ENCODE measurements at regions not wholly inside any gene's neighbourhood (a gene's known extent, or its start where the extent isn't known, plus 50 kb on each side); places are given as distances from the start of the nearest gene placed in this dataset.
"Not testable (repeated sequence)": the region's sequence is repeated elsewhere in the genome, so short reads cannot be mapped to it uniquely, and the experiment has no call there.

GRCh38 chr4:79604152-79604551, 196.1 kb upstream of the GK2 start:
- Mint-ChIP-seq H3K36me3 (ENCODE audit: low read depth) (no peaks in the 10 kb centered on the region), H3K4me1 (no peaks in the 10 kb centered on the region), H3K9me3 (no peaks in the 10 kb centered on the region), H3K27ac (ENCODE audit: unreplicated experiment) (no peak overlapping the region), H3K4me3 (no peak overlapping the region), H3K27me3 (ENCODE audit: low read depth) (no peaks in the 10 kb centered on the region)
- no peak for DNase-seq (ENCODE audit: low read depth, low spot score)
- TF ChIP-seq, protein P1, sequence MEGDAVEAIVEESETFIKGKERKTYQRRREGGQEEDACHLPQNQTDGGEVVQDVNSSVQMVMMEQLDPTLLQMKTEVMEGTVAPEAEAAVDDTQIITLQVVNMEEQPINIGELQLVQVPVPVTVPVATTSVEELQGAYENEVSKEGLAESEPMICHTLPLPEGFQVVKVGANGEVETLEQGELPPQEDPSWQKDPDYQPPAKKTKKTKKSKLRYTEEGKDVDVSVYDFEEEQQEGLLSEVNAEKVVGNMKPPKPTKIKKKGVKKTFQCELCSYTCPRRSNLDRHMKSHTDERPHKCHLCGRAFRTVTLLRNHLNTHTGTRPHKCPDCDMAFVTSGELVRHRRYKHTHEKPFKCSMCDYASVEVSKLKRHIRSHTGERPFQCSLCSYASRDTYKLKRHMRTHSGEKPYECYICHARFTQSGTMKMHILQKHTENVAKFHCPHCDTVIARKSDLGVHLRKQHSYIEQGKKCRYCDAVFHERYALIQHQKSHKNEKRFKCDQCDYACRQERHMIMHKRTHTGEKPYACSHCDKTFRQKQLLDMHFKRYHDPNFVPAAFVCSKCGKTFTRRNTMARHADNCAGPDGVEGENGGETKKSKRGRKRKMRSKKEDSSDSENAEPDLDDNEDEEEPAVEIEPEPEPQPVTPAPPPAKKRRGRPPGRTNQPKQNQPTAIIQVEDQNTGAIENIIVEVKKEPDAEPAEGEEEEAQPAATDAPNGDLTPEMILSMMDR (conservative IDR thresholded peaks at IDR 0.05): no peak

DNA sequence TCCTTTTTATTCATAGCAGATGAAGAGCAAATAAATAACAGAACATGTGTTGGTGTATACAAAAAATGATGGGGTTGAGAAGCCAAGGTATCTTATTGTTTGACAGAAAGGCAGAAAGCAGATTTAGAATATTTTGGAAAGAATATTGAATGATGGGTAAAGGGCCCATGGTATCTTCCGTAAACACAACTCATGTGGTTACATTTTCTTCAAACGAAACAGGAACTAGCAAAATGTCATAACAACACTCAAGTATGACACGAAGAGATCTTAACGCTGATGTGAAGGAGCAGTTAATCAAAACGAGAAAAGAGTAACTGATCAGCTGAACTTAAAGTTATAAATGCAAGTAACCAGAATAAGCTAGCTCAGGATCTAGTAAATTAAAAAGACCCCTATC, 195.7 kb upstream of the GK2 start:
- H3K4me3 Mint-ChIP-seq: no peak overlapping the region
- no peaks in the 10 kb centered on the region for H3K36me3 Mint-ChIP-seq (ENCODE audit: low read depth)
- TF ChIP-seq, protein P1 (conservative IDR thresholded peaks at IDR 0.05): no peak
- no peaks in the 10 kb centered on the region for H3K9me3 Mint-ChIP-seq
- H3K4me1 Mint-ChIP-seq: no peaks in the 10 kb centered on the region
- no peak for DNase-seq (ENCODE audit: low read depth, low spot score)
- no peaks in the 10 kb centered on the region for H3K27me3 Mint-ChIP-seq (ENCODE audit: low read depth)
- no peak overlapping the region for H3K27ac Mint-ChIP-seq (ENCODE audit: unreplicated experiment)

GRCh38 chr4:79599691-79600090, 191.7 kb upstream of the GK2 start:
- no peak for DNase-seq (ENCODE audit: low read depth, low spot score)
- no peaks in the 10 kb centered on the region for H3K36me3 Mint-ChIP-seq (ENCODE audit: low read depth)
- no peaks in the 10 kb centered on the region for H3K27me3 Mint-ChIP-seq (ENCODE audit: low read depth)
- no peaks in the 10 kb centered on the region for H3K9me3 Mint-ChIP-seq
- TF ChIP-seq, protein P1 (conservative IDR thresholded peaks at IDR 0.05): no peak
- no peak overlapping the region for H3K27ac Mint-ChIP-seq (ENCODE audit: unreplicated experiment)
- no peak overlapping the region for H3K4me3 Mint-ChIP-seq
- no peaks in the 10 kb centered on the region for H3K4me1 Mint-ChIP-seq

DNA sequence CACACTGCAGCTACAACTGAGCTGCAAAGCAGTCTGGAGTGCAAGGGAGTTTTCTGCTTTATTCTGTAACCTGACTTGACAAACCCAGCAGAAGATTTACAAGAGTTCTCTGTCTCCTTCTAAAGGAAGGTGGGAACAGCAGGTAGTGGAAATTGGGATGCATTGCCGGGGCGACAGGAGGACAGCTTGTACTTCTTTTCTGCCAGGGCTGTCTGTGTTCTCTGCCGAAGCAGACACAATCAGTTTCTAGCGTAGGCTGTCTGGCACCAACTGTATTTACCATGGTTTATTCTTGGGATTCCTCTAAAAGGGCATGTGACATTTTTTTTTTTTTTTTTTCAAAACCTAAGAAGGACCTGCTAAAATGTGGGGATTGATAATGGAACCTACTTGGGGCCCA, 190.8 kb upstream of the GK2 start:
- no peaks in the 10 kb centered on the region for H3K4me1 Mint-ChIP-seq
- TF ChIP-seq, protein P1 (conservative IDR thresholded peaks at IDR 0.05): no peak
- H3K27ac Mint-ChIP-seq (ENCODE audit: unreplicated experiment): no peak overlapping the region
- no peak for DNase-seq (ENCODE audit: low read depth, low spot score)
- no peaks in the 10 kb centered on the region for H3K36me3 Mint-ChIP-seq (ENCODE audit: low read depth)
- H3K4me3 Mint-ChIP-seq: no peak overlapping the region
- no peaks in the 10 kb centered on the region for H3K9me3 Mint-ChIP-seq
- no peaks in the 10 kb centered on the region for H3K27me3 Mint-ChIP-seq (ENCODE audit: low read depth)

DNA sequence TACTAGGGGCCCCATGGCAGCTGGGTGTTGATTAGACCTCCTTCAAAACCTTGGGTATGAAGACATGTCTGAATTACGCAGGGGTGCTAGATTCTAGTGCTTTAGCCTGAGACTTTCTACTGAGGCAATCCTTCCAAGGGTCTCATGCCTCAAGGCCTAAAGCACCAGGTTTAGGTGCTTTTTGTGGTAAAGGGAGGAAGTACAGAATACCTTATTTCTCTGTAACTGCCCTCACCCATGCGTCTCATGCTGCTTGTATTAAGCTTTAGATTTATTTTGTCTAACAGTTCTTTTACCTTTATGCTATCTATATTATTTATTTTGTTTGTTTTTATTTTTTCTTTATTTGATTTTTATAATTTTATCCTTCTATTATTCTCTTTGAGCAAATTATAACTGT, 190.2 kb upstream of the GK2 start:
- Mint-ChIP-seq H3K27me3 (ENCODE audit: low read depth) (no peaks in the 10 kb centered on the region), H3K4me1 (no peaks in the 10 kb centered on the region), H3K36me3 (ENCODE audit: low read depth) (no peaks in the 10 kb centered on the region), H3K9me3 (no peaks in the 10 kb centered on the region), H3K4me3 (no peak overlapping the region), H3K27ac (ENCODE audit: unreplicated experiment) (no peak overlapping the region)
- TF ChIP-seq, protein P1 (conservative IDR thresholded peaks at IDR 0.05): no peak
- no peak for DNase-seq (ENCODE audit: low read depth, low spot score)

GRCh38 chr4:79597266-79597665, 189.2 kb upstream of the GK2 start:
- H3K27ac Mint-ChIP-seq (ENCODE audit: unreplicated experiment): no peak overlapping the region
- TF ChIP-seq, protein P1 (conservative IDR thresholded peaks at IDR 0.05): no peak
- H3K4me1 Mint-ChIP-seq: no peaks in the 10 kb centered on the region
- H3K4me3 Mint-ChIP-seq: no peak overlapping the region
- H3K9me3 Mint-ChIP-seq: no peaks in the 10 kb centered on the region
- H3K36me3 Mint-ChIP-seq (ENCODE audit: low read depth): no peaks in the 10 kb centered on the region
- H3K27me3 Mint-ChIP-seq (ENCODE audit: low read depth): no peaks in the 10 kb centered on the region
- no peak for DNase-seq (ENCODE audit: low read depth, low spot score)

- not testable (repeated sequence) for H3K4me1 Mint-ChIP-seq; H3K27me3 Mint-ChIP-seq (ENCODE audit: low read depth); H3K9me3 Mint-ChIP-seq; H3K36me3 Mint-ChIP-seq (ENCODE audit: low read depth); H3K4me3 Mint-ChIP-seq; DNase-seq (ENCODE audit: low read depth, low spot score); H3K27ac Mint-ChIP-seq (ENCODE audit: unreplicated experiment)
These were observed 184.2 kb upstream of the GK2 start for GRCh38 chr4:79592218-79592617.
